ENCODE measurements at regions not wholly inside any gene's neighbourhood (a gene's known extent, or its start where the extent isn't known, plus 50 kb on each side); places are given as distances from the start of the nearest gene placed in this dataset.

DNA sequence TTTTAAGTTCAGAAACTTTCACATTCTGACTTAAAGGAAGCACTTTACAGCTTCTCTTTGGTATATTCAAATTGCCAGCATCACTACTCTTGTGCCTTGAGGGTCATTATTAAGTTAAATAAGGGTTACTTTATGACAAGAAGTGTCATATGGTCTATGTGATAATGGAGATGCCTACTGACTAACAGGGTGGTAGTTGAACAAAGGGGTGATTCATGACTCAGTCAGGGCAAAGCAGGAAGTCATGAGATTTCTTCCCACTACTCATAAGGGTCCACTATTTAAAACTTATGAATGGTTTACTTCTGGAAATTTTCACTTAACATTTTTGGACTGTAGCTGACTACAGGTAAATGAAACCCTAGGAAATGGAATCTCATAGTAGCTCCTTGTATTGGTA is 938.3 kb upstream of the PTPRD start:
- Histone ChIP-seq H3K4me1 (no peaks in the 10 kb centered on the region), H3K9me3 (no peaks in the 10 kb centered on the region; the same call in 2 of the 3 replicates), H3K27ac (no peak overlapping the region), H3K4me2 (no peak overlapping the region), H3K4me3 (no peak overlapping the region)
- DNase-seq (ENCODE audit: low read depth in 1 of 2, low spot score in 1 of 2) (no peak), FAIRE-seq (no peak), ATAC-seq (no peak)
- ChIA-PET POLR2A (no interaction called here), CTCF (no interaction called here)
- TF ChIP-seq NFE2L2 (conservative IDR thresholded peaks at IDR 0.05; ENCODE audit: low read length) (no peak), HOXA7 (CRISPR knock-in tag; IDR thresholded peaks at IDR 0.05) (no peak), MYC (IDR thresholded peaks at IDR 0.05; ENCODE audit: borderline replicate concordance, low read length) (no peak), RFX5 (IDR thresholded peaks at IDR 0.05) (no peak), RNF2 (IDR thresholded peaks at IDR 0.05; ENCODE audit: borderline replicate concordance, low read depth) (no peak), RCOR1 (IDR thresholded peaks at IDR 0.05; ENCODE audit: low read depth, low read length) (no peak), HOXB13 (CRISPR knock-in tag; IDR thresholded peaks at IDR 0.05; ENCODE audit: low read depth) (no peak), KDM1A (IDR thresholded peaks at IDR 0.05; ENCODE audit: low read depth) (no peak), JUN (IDR thresholded peaks at IDR 0.05) (no peak), EHF (CRISPR knock-in tag; IDR thresholded peaks at IDR 0.05) (no peak), FOXS1 (CRISPR knock-in tag; IDR thresholded peaks at IDR 0.05) (no peak), BHLHE40 (IDR thresholded peaks at IDR 0.05; ENCODE audit: low read depth, low read length) (no peak), MAZ (IDR thresholded peaks at IDR 0.05; ENCODE audit: borderline replicate concordance, low read depth, low read length) (no peak), EP300 (IDR thresholded peaks at IDR 0.05) (no peak)
- TF ChIP-seq, protein P1, sequence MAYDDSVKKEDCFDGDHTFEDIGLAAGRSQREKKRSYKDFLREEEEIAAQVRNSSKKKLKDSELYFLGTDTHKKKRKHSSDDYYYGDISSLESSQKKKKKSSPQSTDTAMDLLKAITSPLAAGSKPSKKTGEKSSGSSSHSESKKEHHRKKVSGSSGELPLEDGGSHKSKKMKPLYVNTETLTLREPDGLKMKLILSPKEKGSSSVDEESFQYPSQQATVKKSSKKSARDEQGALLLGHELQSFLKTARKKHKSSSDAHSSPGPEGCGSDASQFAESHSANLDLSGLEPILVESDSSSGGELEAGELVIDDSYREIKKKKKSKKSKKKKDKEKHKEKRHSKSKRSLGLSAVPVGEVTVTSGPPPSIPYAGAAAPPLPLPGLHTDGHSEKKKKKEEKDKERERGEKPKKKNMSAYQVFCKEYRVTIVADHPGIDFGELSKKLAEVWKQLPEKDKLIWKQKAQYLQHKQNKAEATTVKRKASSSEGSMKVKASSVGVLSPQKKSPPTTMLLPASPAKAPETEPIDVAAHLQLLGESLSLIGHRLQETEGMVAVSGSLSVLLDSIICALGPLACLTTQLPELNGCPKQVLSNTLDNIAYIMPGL (CRISPR knock-in tag; IDR thresholded peaks at IDR 0.05; ENCODE audit: borderline replicate concordance) = no peak
- TF ChIP-seq, protein P2, sequence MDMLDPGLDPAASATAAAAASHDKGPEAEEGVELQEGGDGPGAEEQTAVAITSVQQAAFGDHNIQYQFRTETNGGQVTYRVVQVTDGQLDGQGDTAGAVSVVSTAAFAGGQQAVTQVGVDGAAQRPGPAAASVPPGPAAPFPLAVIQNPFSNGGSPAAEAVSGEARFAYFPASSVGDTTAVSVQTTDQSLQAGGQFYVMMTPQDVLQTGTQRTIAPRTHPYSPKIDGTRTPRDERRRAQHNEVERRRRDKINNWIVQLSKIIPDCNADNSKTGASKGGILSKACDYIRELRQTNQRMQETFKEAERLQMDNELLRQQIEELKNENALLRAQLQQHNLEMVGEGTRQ (IDR thresholded peaks at IDR 0.05) = no peak
- TF ChIP-seq, protein P3, sequence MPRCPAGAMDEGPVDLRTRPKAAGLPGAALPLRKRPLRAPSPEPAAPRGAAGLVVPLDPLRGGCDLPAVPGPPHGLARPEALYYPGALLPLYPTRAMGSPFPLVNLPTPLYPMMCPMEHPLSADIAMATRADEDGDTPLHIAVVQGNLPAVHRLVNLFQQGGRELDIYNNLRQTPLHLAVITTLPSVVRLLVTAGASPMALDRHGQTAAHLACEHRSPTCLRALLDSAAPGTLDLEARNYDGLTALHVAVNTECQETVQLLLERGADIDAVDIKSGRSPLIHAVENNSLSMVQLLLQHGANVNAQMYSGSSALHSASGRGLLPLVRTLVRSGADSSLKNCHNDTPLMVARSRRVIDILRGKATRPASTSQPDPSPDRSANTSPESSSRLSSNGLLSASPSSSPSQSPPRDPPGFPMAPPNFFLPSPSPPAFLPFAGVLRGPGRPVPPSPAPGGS (IDR thresholded peaks at IDR 0.05) = no peak
- TF ChIP-seq, protein P4, sequence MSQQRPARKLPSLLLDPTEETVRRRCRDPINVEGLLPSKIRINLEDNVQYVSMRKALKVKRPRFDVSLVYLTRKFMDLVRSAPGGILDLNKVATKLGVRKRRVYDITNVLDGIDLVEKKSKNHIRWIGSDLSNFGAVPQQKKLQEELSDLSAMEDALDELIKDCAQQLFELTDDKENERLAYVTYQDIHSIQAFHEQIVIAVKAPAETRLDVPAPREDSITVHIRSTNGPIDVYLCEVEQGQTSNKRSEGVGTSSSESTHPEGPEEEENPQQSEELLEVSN (IDR thresholded peaks at IDR 0.05; ENCODE audit: borderline replicate concordance, low read depth) = no peak
- TF ChIP-seq, protein P5, sequence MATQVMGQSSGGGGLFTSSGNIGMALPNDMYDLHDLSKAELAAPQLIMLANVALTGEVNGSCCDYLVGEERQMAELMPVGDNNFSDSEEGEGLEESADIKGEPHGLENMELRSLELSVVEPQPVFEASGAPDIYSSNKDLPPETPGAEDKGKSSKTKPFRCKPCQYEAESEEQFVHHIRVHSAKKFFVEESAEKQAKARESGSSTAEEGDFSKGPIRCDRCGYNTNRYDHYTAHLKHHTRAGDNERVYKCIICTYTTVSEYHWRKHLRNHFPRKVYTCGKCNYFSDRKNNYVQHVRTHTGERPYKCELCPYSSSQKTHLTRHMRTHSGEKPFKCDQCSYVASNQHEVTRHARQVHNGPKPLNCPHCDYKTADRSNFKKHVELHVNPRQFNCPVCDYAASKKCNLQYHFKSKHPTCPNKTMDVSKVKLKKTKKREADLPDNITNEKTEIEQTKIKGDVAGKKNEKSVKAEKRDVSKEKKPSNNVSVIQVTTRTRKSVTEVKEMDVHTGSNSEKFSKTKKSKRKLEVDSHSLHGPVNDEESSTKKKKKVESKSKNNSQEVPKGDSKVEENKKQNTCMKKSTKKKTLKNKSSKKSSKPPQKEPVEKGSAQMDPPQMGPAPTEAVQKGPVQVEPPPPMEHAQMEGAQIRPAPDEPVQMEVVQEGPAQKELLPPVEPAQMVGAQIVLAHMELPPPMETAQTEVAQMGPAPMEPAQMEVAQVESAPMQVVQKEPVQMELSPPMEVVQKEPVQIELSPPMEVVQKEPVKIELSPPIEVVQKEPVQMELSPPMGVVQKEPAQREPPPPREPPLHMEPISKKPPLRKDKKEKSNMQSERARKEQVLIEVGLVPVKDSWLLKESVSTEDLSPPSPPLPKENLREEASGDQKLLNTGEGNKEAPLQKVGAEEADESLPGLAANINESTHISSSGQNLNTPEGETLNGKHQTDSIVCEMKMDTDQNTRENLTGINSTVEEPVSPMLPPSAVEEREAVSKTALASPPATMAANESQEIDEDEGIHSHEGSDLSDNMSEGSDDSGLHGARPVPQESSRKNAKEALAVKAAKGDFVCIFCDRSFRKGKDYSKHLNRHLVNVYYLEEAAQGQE (IDR thresholded peaks at IDR 0.05) = no peak
- TF ChIP-seq, protein P6, sequence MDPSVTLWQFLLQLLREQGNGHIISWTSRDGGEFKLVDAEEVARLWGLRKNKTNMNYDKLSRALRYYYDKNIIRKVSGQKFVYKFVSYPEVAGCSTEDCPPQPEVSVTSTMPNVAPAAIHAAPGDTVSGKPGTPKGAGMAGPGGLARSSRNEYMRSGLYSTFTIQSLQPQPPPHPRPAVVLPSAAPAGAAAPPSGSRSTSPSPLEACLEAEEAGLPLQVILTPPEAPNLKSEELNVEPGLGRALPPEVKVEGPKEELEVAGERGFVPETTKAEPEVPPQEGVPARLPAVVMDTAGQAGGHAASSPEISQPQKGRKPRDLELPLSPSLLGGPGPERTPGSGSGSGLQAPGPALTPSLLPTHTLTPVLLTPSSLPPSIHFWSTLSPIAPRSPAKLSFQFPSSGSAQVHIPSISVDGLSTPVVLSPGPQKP (IDR thresholded peaks at IDR 0.05; ENCODE audit: low read depth, low read length) = no peak

Measured in A549 (cell line).